A673 (cell line): ENCODE measurements at regions not wholly inside any gene's neighbourhood (a gene's known extent, or its start where the extent isn't known, plus 50 kb on each side); places are given as distances from the start of the nearest gene placed in this dataset.

Source experiments
- BruUV-seq: library from RNA; stranded (reverse); fragments of 400-500 nt; replicated peaks from 2 replicates; lab custom pipeline; 2021; lab: Mats Ljungman, UMichigan
- CTCF ChIA-PET: fragments of 300-600 bp; sonication (Branson Sonifier 250); formaldehyde crosslinking; loops from one replicate; lab custom pipeline; 2022; ENCODE audit warnings: antibody characterized with exemption; lab: Charles Lee
- POLR2A ChIA-PET: fragments of 300-600 bp; sonication (Branson Sonifier 250); formaldehyde crosslinking; loops from one replicate; lab custom pipeline; 2022; ENCODE audit warnings: antibody characterized with exemption; ENCODE audit not compliant: low non-redundant PET; lab: Charles Lee
- DNase-seq: peaks from one replicate; pipeline ENCODE4 v3.0.0-alpha.2; 2015; ENCODE audit warnings: low spot score
- H3K27ac ChIP-seq: fragments of 200-600 bp; sonication (generic); 2 replicates; pipeline ENCODE4 v1.5.1; 2016; ENCODE audit warnings: mixed run types, low read depth, mild to moderate bottlenecking, mixed read lengths, antibody characterized with exemption, low read length; ENCODE audit not compliant: poor library complexity, severe bottlenecking
- H3K27me3 ChIP-seq: fragments of 200-600 bp; sonication (generic); replicated peaks from 2 replicates; pipeline ENCODE4 v1.6.1; 2017; ENCODE audit warnings: mixed run types, low read depth, mild to moderate bottlenecking, mixed read lengths, antibody characterized with exemption, low read length; ENCODE audit not compliant: insufficient read depth, poor library complexity
- H3K36me3 ChIP-seq: fragments of 200-600 bp; sonication (generic); 2 replicates; pipeline ENCODE4 v1.6.1; 2016; ENCODE audit warnings: mixed run types, mild to moderate bottlenecking, mixed read lengths, antibody characterized with exemption, low read length; ENCODE audit not compliant: insufficient read depth, poor library complexity, severe bottlenecking
- H3K4me1 ChIP-seq: fragments of 200-600 bp; sonication (generic); 2 replicates; pipeline ENCODE4 v1.6.1; 2017; ENCODE audit warnings: mixed run types, mild to moderate bottlenecking, mixed read lengths, antibody characterized with exemption, low read length; ENCODE audit not compliant: insufficient read depth, poor library complexity, severe bottlenecking
- H3K4me3 ChIP-seq: fragments of 200-600 bp; sonication (generic); 2 replicates; pipeline ENCODE4 v1.5.1; 2016; ENCODE audit warnings: low read depth, mixed run types, mild to moderate bottlenecking, mixed read lengths, low read length; ENCODE audit not compliant: poor library complexity, severe bottlenecking
- H3K9me3 ChIP-seq: fragments of 200-600 bp; sonication (generic); 2 replicates; pipeline ENCODE4 v1.6.1; 2016; ENCODE audit warnings: mixed run types, low read depth, mild to moderate bottlenecking, mixed read lengths, antibody characterized with exemption, low read length; ENCODE audit not compliant: poor library complexity, severe bottlenecking
- EZH2 ChIP-seq: fragments of 200-600 bp; sonication (generic); IDR thresholded peaks from 2 replicates; pipeline ENCODE4 v1.6.1; 2017; ENCODE audit warnings: borderline replicate concordance, low read depth, mild to moderate bottlenecking, mixed read lengths, antibody characterized with exemption, low read length; ENCODE audit not compliant: poor library complexity, severe bottlenecking
- intact Hi-C: fragments of 100-400 bp; cut with micrococcal nuclease; formaldehyde crosslinking; loops from one replicate; pipeline ENCODE4 v1.10.0; 2022; ENCODE audit not compliant: unreplicated experiment
- TF ChIP-seq, protein P1 (sequence below): fragments of 300-800, 200-600 bp; sonication (generic); conservative IDR thresholded peaks from 2 replicates; pipeline ENCODE4 v1.5.1; 2017; ENCODE audit warnings: low read depth, mild to moderate bottlenecking, antibody characterized with exemption, low read length, moderate library complexity, mixed read lengths

- no peaks in the 10 kb centered on the region for H3K9me3 ChIP-seq
- H3K27me3 ChIP-seq: no peaks in the 10 kb centered on the region
- CTCF ChIA-PET: no interaction called here
- H3K36me3 ChIP-seq: no peaks in the 10 kb centered on the region
- H3K4me3 ChIP-seq: no peak overlapping the region
- no TSS peak for BruUV-seq
- POLR2A ChIA-PET: no interaction called here
- DNase-seq: no peak
- no peaks in the 10 kb centered on the region for H3K4me1 ChIP-seq
- intact Hi-C loops: no loop called here
- TF ChIP-seq, protein P1, sequence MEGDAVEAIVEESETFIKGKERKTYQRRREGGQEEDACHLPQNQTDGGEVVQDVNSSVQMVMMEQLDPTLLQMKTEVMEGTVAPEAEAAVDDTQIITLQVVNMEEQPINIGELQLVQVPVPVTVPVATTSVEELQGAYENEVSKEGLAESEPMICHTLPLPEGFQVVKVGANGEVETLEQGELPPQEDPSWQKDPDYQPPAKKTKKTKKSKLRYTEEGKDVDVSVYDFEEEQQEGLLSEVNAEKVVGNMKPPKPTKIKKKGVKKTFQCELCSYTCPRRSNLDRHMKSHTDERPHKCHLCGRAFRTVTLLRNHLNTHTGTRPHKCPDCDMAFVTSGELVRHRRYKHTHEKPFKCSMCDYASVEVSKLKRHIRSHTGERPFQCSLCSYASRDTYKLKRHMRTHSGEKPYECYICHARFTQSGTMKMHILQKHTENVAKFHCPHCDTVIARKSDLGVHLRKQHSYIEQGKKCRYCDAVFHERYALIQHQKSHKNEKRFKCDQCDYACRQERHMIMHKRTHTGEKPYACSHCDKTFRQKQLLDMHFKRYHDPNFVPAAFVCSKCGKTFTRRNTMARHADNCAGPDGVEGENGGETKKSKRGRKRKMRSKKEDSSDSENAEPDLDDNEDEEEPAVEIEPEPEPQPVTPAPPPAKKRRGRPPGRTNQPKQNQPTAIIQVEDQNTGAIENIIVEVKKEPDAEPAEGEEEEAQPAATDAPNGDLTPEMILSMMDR: no peak
- no peak for TF ChIP-seq EZH2
- H3K27ac ChIP-seq: no peak overlapping the region
Observed at GRCh38 chr1:96424877-96425276, 296.7 kb upstream of the PTBP2 start.

DNA sequence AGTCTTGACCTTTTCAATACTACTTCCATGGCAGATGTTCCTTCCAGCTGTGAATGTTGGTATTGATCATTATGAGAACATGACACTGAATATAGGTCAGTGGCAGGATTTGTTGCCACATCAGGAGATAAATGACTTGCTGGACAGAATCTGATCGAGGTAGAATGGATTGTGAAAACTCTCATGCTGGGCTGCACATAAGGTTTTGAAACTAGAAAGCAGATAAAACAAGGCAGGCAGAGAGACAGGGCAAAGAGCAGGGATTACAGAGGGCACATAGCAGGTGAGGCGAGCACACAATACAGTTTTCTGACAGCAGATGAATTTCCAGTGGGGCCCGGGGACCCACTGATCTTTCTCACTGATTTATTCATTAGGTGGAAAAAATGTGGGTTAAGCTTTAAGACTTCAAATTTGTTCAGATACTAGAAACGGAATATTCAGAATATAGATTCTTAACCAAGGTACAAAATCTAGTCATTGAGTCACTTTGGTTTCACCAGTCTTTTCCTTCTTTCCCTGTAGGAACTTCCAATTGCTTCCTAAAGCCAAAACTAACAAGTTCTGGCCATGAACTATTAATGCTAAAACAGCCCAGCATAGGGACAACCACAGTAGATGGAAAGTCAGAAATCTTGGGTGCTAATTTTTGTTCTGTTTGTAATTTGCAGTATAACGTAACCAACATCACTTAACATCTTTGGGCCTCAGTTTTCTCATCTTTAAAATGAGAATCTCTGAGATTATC is 296.0 kb upstream of the PTBP2 start:
- no peak for TF ChIP-seq EZH2
- TF ChIP-seq, protein P1: no peak
- POLR2A ChIA-PET: no interaction called here
- H3K36me3 ChIP-seq: no peaks in the 10 kb centered on the region
- DNase-seq: no peak
- intact Hi-C loops: no loop called here
- H3K27me3 ChIP-seq: no peaks in the 10 kb centered on the region
- no peaks in the 10 kb centered on the region for H3K9me3 ChIP-seq
- no peak overlapping the region for H3K4me3 ChIP-seq
- H3K4me1 ChIP-seq: no peaks in the 10 kb centered on the region
- H3K27ac ChIP-seq: no peak overlapping the region
- CTCF ChIA-PET: no interaction called here
- BruUV-seq: no TSS peak

DNA sequence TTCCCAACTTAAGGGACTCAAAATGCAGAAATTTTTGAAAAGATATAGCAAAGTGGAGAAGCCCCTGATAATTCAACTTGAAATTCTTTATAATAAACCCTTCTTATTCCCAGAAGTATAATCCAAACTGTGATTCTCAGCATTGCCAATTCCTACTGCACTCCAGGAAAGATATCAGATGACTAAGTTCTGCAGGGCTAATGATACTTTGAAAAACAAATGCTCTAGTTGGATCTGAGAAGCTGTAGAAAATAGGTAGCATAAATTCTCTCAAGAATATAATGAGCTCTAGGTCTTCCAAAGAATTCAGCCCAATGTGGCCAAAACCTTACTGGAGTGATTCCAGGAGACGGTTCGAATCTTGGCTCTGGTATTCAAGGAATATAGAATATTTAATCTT is 294.0 kb upstream of the PTBP2 start:
- Histone ChIP-seq H3K27ac (no peak overlapping the region), H3K4me1 (no peaks in the 10 kb centered on the region), H3K36me3 (no peaks in the 10 kb centered on the region), H3K4me3 (no peak overlapping the region), H3K9me3 (no peaks in the 10 kb centered on the region), H3K27me3 (no peaks in the 10 kb centered on the region)
- no TSS peak for BruUV-seq
- ChIA-PET POLR2A (no interaction called here), CTCF (no interaction called here)
- TF ChIP-seq EZH2: no peak
- TF ChIP-seq, protein P1: no peak
- intact Hi-C loops: no loop called here
- no peak for DNase-seq
